ENCODE measurements at regions not wholly inside any gene's neighbourhood (a gene's known extent, or its start where the extent isn't known, plus 50 kb on each side); places are given as distances from the start of the nearest gene placed in this dataset.

GRCh38 chr21:27450216-27450615, 483.3 kb upstream of the ADAMTS5 start:
- Mint-ChIP-seq H3K9me3 (no peaks in the 10 kb centered on the region), H3K36me3 (ENCODE audit: low read depth) (no peaks in the 10 kb centered on the region), H3K27ac (no peak overlapping the region), H3K4me3 (no peak overlapping the region), H3K4me1 (no peaks in the 10 kb centered on the region), H3K27me3 (ENCODE audit: low read depth, poor library complexity) (peaks cover 3% of the 10 kb centered on the region)
- DNase-seq = no peak
- no peak for TF ChIP-seq CTCF (IDR thresholded peaks at IDR 0.05)

GRCh38 chr21:27448960-27449359, 482.1 kb upstream of the ADAMTS5 start:
- no peak for TF ChIP-seq CTCF (IDR thresholded peaks at IDR 0.05)
- Mint-ChIP-seq H3K36me3 (ENCODE audit: low read depth) (no peaks in the 10 kb centered on the region), H3K27me3 (ENCODE audit: low read depth, poor library complexity) (peaks cover 3% of the 10 kb centered on the region), H3K27ac (no peak overlapping the region), H3K4me1 (no peaks in the 10 kb centered on the region), H3K9me3 (no peaks in the 10 kb centered on the region), H3K4me3 (no peak overlapping the region)
- no peak for DNase-seq

GRCh38 chr21:27447843-27448242, 481.0 kb upstream of the ADAMTS5 start:
- DNase-seq = no peak
- H3K4me3 Mint-ChIP-seq = no peak overlapping the region
- H3K9me3 Mint-ChIP-seq = peaks cover 5% of the 10 kb centered on the region
- peaks cover 3% of the 10 kb centered on the region for H3K27me3 Mint-ChIP-seq (ENCODE audit: low read depth, poor library complexity)
- H3K4me1 Mint-ChIP-seq = no peaks in the 10 kb centered on the region
- no peak overlapping the region for H3K27ac Mint-ChIP-seq
- no peaks in the 10 kb centered on the region for H3K36me3 Mint-ChIP-seq (ENCODE audit: low read depth)
- no peak for TF ChIP-seq CTCF (IDR thresholded peaks at IDR 0.05)

- Mint-ChIP-seq H3K27ac (no peak overlapping the region), H3K9me3 (no peaks in the 10 kb centered on the region), H3K4me1 (no peaks in the 10 kb centered on the region), H3K36me3 (ENCODE audit: low read depth) (no peaks in the 10 kb centered on the region), H3K4me3 (no peak overlapping the region), H3K27me3 (ENCODE audit: low read depth, poor library complexity) (no peaks in the 10 kb centered on the region)
- no peak for DNase-seq
- no peak for TF ChIP-seq CTCF (IDR thresholded peaks at IDR 0.05)
Observed at GRCh38 chr21:27429710-27430341, 462.9 kb upstream of the ADAMTS5 start.

- no peak overlapping the region for H3K4me3 Mint-ChIP-seq
- no peak for TF ChIP-seq CTCF (IDR thresholded peaks at IDR 0.05)
- no peaks in the 10 kb centered on the region for H3K9me3 Mint-ChIP-seq
- H3K36me3 Mint-ChIP-seq (ENCODE audit: low read depth) = no peaks in the 10 kb centered on the region
- no peaks in the 10 kb centered on the region for H3K4me1 Mint-ChIP-seq
- no peak overlapping the region for H3K27ac Mint-ChIP-seq
- no peak for DNase-seq
- H3K27me3 Mint-ChIP-seq (ENCODE audit: low read depth, poor library complexity) = peaks cover 4% of the 10 kb centered on the region
Observed at GRCh38 chr21:27426196-27426595, 459.3 kb upstream of the ADAMTS5 start.

- TF ChIP-seq CTCF (IDR thresholded peaks at IDR 0.05) = no peak
- Mint-ChIP-seq H3K27ac (no peak overlapping the region), H3K36me3 (ENCODE audit: low read depth) (no peaks in the 10 kb centered on the region), H3K27me3 (ENCODE audit: low read depth, poor library complexity) (peaks cover 4% of the 10 kb centered on the region), H3K4me3 (no peak overlapping the region), H3K4me1 (no peaks in the 10 kb centered on the region), H3K9me3 (no peaks in the 10 kb centered on the region)
- DNase-seq = no peak
Observed at GRCh38 chr21:27425574-27425973, 458.7 kb upstream of the ADAMTS5 start.

Data from nephron progenitor cell (in vitro differentiated cells).